HG03565 (cell line): ENCODE measurements at regions not wholly inside any gene's neighbourhood (a gene's known extent, or its start where the extent isn't known, plus 50 kb on each side); places are given as distances from the start of the nearest gene placed in this dataset.

Experiments
- ATAC-seq: cut with Tn5 transposase; IDR thresholded peaks from one replicate; pipeline ENCODE4 v1.9.1; 2021; ENCODE audit warnings: mild to moderate bottlenecking, moderate library complexity; ENCODE audit not compliant: unreplicated experiment

DNA sequence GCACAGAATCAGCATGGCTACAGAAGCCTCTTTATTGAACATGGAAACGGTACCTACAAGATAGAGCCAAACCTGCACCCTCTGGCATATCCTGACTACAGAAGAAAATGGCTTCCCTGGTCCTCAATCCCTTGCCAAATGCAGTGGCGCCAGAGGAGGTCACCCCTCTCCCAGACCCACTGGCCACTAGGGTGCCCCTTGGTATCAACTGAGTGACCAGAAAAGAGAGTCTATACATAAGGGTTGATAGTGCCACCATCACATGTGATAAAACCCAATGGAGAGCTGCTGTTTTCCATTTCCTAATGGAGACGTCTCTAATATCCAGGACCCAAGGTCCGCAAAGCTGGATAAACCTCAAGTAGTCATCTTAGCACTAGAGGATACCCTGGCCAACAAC is 52.7 kb upstream of the ALK start:
- ATAC-seq, result no peak

DNA sequence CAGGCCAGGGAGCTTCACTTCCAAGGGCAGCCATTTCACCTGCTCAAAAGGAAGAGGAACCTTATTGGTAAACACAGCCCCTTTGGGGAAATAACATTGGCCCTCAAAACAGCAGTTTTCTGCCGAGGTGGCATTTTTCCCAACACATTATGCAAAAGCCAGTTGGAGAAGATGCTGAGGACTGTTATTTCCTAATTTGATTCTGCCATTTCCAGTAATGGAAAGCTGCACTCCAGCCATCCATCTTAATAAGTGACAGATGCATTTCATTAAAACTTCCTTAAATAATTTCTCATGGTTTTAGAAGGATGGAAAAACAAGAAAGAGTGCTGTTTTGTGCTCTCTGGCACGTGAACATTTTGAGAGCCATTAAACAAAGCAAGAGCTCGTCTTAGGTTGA is 55.9 kb upstream of the ALK start:
- no peak for ATAC-seq

GRCh38 chr2:29981402-29981801 is 60.0 kb upstream of the ALK start:
- no peak for ATAC-seq

GRCh38 chr2:29983308-29983707 is 61.9 kb upstream of the ALK start:
- no peak for ATAC-seq

- no peak for ATAC-seq
Observed at GRCh38 chr2:29987146-29987545, 65.8 kb upstream of the ALK start.

DNA sequence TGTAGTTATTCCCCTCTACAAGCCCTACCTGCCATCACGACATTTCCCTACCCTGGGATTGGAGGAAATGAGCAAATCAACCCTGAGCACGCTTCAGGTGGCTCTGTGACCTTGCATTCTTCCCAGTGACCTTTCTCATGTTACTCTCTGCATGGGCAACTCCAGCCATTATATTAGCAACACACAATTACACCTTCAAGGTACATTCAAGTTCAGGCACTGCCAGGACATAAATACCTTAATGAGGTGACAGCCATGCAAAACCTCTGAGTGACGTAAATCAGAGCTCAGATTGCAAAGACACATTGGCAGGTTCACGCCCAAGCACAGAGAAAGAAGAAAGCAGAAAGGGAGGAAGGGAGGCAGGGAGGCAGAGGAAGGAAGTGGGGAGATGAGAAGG is 68.7 kb upstream of the ALK start:
- ATAC-seq, result no peak

- ATAC-seq, result no peak
Observed at GRCh38 chr2:29991086-29991485, 69.7 kb upstream of the ALK start.

DNA sequence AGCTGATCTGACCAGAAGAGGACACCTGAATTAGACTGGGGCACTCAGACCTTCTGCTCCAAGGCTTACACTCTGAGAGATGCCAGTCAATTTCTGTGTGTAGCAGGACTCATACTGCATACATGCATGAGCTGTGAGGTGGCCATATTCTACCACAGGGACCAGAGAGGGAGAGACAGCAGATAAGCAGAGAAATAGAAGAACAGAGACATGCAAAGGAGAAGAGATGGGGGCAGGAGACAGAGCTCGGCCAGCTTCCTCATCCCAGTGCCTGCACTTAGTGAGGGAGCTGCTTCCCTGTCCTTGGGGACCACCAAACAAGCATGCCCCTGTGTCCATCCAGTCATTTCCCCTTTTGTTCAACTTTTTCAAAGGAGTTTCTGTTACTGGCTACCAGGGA is 73.9 kb upstream of the ALK start:
- ATAC-seq, result no peak

DNA sequence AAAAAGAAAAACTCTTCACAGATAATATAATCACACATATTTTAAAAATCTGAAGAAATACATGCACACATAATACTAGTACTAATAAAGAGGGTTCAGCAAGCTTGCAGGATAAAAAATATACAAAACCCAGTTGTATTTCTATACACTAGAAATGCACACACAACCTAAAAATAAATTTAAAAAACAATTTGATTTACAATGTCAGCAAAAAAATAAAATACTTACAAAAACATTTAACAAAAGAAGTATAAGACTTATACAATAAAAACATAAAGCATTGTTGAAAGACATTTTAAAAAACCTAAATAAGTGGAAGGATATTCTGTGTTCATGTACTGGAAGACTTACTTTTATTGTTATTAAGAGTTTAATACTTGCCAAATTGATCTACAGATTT is 81.7 kb upstream of the ALK start:
- no peak for ATAC-seq

GRCh38 chr2:30022444-30023071 is 101.2 kb upstream of the ALK start:
- ATAC-seq, result peak; percentile 63

- no peak for ATAC-seq
Observed at GRCh38 chr2:30024281-30024680, 102.9 kb upstream of the ALK start.

DNA sequence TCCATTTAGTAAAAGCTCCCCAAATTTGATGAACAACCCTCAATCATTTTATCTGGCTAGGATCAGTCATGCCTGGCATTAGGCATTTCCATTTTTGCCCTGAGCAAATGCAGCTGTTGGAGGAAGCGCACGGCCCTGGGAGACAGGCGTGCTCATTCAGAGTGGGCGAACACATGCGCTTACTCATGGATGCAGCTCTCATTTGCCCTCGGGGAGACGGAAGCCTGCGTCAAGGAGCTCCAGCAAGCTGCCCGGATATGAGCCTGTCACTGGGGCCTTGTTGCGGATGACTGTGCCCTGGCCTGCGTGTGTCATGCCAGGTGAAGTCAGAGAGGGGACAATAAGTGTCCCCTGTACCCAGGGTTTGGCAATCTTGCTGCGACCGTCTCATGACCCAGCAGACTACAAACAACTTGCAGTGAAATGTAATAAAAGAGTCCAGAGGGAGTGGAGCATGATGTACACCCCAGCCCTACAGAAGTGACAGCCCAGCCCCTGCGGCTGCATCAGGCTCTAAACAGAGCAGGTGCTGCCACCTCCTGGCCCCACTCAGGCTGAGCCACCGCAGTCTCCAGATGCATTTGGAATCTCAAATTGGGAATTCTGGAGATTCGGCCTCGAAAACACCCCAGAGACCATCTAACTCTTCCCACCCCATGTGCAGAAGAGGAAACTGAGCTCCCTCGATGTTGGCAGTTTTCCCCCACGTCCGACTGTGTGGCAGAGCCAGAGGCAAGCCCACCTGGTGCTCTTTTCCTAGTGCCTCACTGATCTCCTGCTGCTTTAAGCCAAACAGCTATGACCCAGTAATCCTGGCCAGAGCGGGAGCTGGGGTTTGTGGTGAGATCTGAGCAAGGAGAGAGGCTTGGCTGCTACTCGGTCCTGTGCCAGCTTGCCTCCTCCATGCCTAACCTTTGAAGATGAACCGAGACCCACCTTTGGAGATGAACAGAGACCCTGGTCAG is 105.0 kb upstream of the ALK start:
- no peak for ATAC-seq

DNA sequence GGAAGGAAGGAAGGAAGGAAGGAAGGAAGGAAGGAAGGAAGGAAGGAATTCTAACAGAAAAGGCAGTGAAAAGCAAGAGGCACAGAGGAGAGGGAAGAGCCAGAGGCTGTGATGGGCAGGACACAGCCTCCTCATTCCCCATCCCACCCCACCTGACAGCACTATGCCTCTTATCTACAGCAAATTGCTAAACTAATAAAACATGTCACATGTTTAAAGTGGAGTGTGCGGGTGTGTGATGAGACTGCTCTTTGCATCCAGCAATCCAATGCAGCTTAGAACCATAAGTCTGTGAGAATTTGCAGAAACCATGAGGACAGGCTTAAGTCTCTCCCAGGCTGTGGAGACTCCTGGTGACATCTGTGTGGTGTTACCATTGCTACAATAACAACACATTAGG is 108.4 kb upstream of the ALK start:
- no peak for ATAC-seq

DNA sequence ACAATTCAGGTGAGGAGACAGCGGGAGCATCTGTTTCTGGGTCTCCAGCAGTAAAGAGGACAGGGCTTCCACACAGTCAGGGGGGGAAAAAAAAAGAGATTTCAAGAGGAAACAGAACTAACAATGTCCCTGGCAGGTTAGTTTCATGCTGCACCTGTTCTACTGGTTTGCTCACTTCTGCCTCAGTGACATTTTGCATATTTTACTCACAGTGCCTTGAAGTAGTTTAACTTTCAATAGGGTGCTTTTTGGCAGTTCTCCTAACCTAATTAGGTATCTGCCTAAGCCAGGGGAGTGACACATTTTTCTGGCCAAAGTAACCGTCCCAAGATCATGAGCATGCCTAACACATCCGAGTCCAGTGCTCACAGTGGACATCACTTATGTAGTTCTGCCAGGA is 109.0 kb upstream of the ALK start:
- no peak for ATAC-seq

GRCh38 chr2:30031184-30031583 is 109.8 kb upstream of the ALK start:
- no peak for ATAC-seq

GRCh38 chr2:30034052-30034775 is 112.6 kb upstream of the YPEL5 start:
- no peak for ATAC-seq

GRCh38 chr2:30037016-30037415 is 109.8 kb upstream of the YPEL5 start:
- ATAC-seq, result no peak

- no peak for ATAC-seq
Observed at GRCh38 chr2:30038419-30038818, 108.4 kb upstream of the YPEL5 start.

GRCh38 chr2:30039101-30039500 is 107.7 kb upstream of the YPEL5 start:
- no peak for ATAC-seq

DNA sequence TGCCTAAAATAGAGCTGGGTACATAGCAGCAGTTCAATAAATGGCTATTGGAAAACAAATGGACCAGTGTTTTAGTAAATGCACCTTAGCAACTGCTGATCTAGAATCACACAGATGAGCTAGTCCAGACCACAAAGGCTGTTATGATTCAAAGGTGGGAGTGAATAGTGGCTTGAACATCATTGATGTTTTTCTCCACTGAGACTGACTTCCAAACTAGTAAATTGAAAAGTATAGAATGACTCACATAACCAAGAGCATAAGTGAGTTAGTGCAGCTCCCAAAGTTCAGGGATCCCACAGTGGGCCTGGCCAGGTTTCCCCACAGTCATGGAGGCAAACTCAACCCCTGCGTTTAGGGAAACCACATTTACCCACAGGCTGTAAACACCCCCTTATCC is 106.7 kb upstream of the YPEL5 start:
- no peak for ATAC-seq

- no peak for ATAC-seq
Observed at GRCh38 chr2:30041884-30042283, 104.9 kb upstream of the YPEL5 start.

DNA sequence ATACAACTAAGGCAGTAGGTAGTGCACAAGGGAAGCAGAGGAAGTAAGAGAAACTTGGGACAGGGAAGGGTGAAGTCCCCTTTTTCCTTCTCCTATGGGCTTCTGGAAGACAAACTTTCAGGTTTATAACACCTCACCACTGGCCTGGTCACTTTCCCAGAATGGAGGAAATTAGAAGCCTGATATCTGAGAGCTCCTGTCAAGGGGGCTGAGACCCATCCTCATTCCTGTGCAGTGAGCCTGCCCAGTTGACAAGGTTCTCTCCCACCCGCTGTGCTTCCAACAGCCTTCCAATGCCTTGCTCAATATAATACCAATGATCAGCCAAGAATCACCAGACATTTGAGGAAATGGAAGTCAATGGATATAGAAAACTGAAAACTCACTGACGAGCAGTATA is 100.4 kb upstream of the YPEL5 start:
- ATAC-seq, result no peak
